Lung (tissue), 11 donors: ENCODE measurements at regions not wholly inside any gene's neighbourhood (a gene's known extent, or its start where the extent isn't known, plus 50 kb on each side); places are given as distances from the start of the nearest gene placed in this dataset.

Experiments used
- ATAC-seq: fragments of 200-7000 bp; cut with Tn5 transposase; one replicate; pipeline ENCODE4 v1.9.1; 2020; ENCODE audit warnings: moderate number of reproducible peaks; ENCODE audit not compliant: insufficient read depth, low FRiP score
- DNase-seq, 3 donors: peaks; one replicate each; pipeline ENCODE4 v3.0.0-alpha.2; 2013 to 2017
- H3K27ac ChIP-seq, 2 donors: one replicate each; pipeline ENCODE4 v1.5.1; 2013; ENCODE audit warnings: mild to moderate bottlenecking in 2 of 2, moderate library complexity in 2 of 2, control low read depth in 1 of 2, inconsistent platforms in 1 of 2, low read depth in 1 of 2, low read length in 1 of 2
- H3K27me3 ChIP-seq, 3 donors: one replicate each; pipeline ENCODE4 v1.5.1; 2013; ENCODE audit warnings: low read length in 2 of 3; ENCODE audit not compliant: control insufficient read depth in 3 of 3, insufficient read depth in 3 of 3
- H3K36me3 ChIP-seq, 4 donors: one replicate each; pipeline ENCODE4 v1.5.1; 2013; ENCODE audit warnings: low read length in 4 of 4, mild to moderate bottlenecking in 1 of 4, moderate library complexity in 1 of 4; ENCODE audit not compliant: control insufficient read depth in 4 of 4, insufficient read depth in 4 of 4
- H3K4me1 ChIP-seq, 5 donors: one replicate each; pipeline ENCODE4 v1.5.1; 2013; ENCODE audit warnings: low read length in 5 of 5, mild to moderate bottlenecking in 2 of 5, moderate library complexity in 1 of 5; ENCODE audit not compliant: control insufficient read depth in 5 of 5, insufficient read depth in 5 of 5
- H3K4me3 ChIP-seq: one replicate; pipeline ENCODE4 v1.5.1; 2013; ENCODE audit warnings: mild to moderate bottlenecking, control low read depth, moderate library complexity
- H3K9ac ChIP-seq, 2 donors: one replicate each; pipeline ENCODE4 v1.5.1; 2013; ENCODE audit warnings: low read length in 2 of 2, control low read depth in 1 of 2; ENCODE audit not compliant: insufficient read depth in 1 of 2
- H3K9me3 ChIP-seq, 4 donors: one replicate each; pipeline ENCODE4 v1.5.1; 2013; ENCODE audit warnings: low read length in 3 of 4, mild to moderate bottlenecking in 1 of 4, moderate library complexity in 1 of 4; ENCODE audit not compliant: control insufficient read depth in 4 of 4, insufficient read depth in 3 of 4
- CTCF ChIP-seq: IDR thresholded peaks from 2 replicates; pipeline ENCODE4 v1.5.1; 2012; ENCODE audit warnings: mild to moderate bottlenecking; ENCODE audit errors: control extremely low read depth, extremely low read depth
- WGBS, 2 donors: extraction: QIAGEN DNeasy Blood & Tissue Kit; methylation state at CpG; one replicate each; pipeline ENCODE4 v1.1.7; 2013; 5-methylcytosine and 5-hydroxymethylcytosine counted together
- donor health status: control.
- donor health status: control.
- donor health status: Bipolar disorder and iron deficiency.
- donor health status: healthy.
- donor health status: DM: yes; HTN: yes; CAD: no.

GRCh38 chr3:22161315-22161714, 410.3 kb upstream of the ZNF385D start:
- H3K9ac ChIP-seq, result no peak overlapping the region
- H3K9me3 ChIP-seq, result peaks cover 0 to 2% (median 0%) of the 10 kb centered on the region in 4 donors
- H3K4me1 ChIP-seq, result no peaks in the 10 kb centered on the region
- H3K27ac ChIP-seq, result no peak overlapping the region
- TF ChIP-seq CTCF, result no peak
- H3K27me3 ChIP-seq, result no peaks in the 10 kb centered on the region
- DNase-seq (no peak), ATAC-seq (no peak)
- H3K36me3 ChIP-seq, result no peaks in the 10 kb centered on the region
- no peak overlapping the region for H3K4me3 ChIP-seq

GRCh38 chr3:22170370-22170769, 419.4 kb upstream of the ZNF385D start:
- DNase-seq, result no peak
- Histone ChIP-seq H3K36me3 (peaks cover 0 to 8% (median 0%) of the 10 kb centered on the region in 4 donors), H3K27me3 (no peaks in the 10 kb centered on the region), H3K9ac (no peak overlapping the region), H3K4me1 (no peaks in the 10 kb centered on the region), H3K9me3 (peaks cover 0 to 8% (median 3%) of the 10 kb centered on the region in 4 donors), H3K4me3 (no peak overlapping the region), H3K27ac (no peak overlapping the region)
- no peak for ATAC-seq
- no peak for TF ChIP-seq CTCF
- WGBS, 2 donors, result 87 to 93% methylated on average over 1 of the region's 1 CpG

GRCh38 chr3:22172964-22173363, 422.0 kb upstream of the ZNF385D start:
- TF ChIP-seq CTCF, result no peak
- no peaks in the 10 kb centered on the region for H3K9me3 ChIP-seq
- H3K27ac ChIP-seq, result no peak overlapping the region
- no peaks in the 10 kb centered on the region for H3K27me3 ChIP-seq
- peaks cover 0 to 4% (median 0%) of the 10 kb centered on the region in 5 donors for H3K4me1 ChIP-seq
- H3K9ac ChIP-seq, result no peak overlapping the region
- DNase-seq (no peak), ATAC-seq (no peak)
- 85 to 87% methylated on average over 4 of the region's 4 CpGs for whole genome bisulfite sequencing, 2 donors
- no peaks in the 10 kb centered on the region for H3K36me3 ChIP-seq
- H3K4me3 ChIP-seq, result no peak overlapping the region

GRCh38 chr3:22175947-22176346, 424.9 kb upstream of the ZNF385D start:
- Histone ChIP-seq H3K27me3 (no peaks in the 10 kb centered on the region), H3K9ac (peak overlapping the region in 1 of 2 donors; percentile 53), H3K4me1 (peaks cover 0 to 4% (median 0%) of the 10 kb centered on the region in 5 donors), H3K4me3 (no peak overlapping the region), H3K36me3 (no peaks in the 10 kb centered on the region), H3K27ac (no peak overlapping the region), H3K9me3 (no peaks in the 10 kb centered on the region)
- DNase-seq, result peak in 2 of 3 donors; percentile 52 to 60
- no peak for TF ChIP-seq CTCF
- ATAC-seq, result no peak
- WGBS, 2 donors, result 31 to 42% methylated on average over 1 of the region's 1 CpG
